ENCODE measurements at regions not wholly inside any gene's neighbourhood (a gene's known extent, or its start where the extent isn't known, plus 50 kb on each side); places are given as distances from the start of the nearest gene placed in this dataset.
"Not testable (repeated sequence)": the region's sequence is repeated elsewhere in the genome, so short reads cannot be mapped to it uniquely, and the experiment has no call there.

DNA sequence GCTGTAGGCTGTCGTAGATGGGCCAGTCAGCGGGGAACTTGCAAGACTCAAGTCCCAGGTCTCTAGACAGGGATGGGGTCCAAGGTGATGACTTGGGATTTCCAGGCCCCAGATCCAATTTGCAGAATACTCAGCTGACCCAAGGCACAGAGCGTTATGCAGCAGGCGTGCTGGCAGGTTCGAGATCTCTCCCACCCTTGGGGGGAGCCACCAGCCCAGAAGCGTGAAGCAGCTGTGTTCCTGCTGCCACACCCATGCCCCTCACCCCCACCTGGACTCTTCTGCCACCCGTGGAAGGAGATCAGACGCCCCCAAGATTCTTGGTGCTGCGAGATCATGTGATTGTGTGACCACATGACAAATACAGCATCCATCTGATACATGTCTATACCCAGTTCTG lies 142.6 kb downstream of the BRD1 start:
- TF ChIP-seq POLR2A (IDR thresholded peaks at IDR 0.05): no peak
- TF ChIP-seq, protein P1, sequence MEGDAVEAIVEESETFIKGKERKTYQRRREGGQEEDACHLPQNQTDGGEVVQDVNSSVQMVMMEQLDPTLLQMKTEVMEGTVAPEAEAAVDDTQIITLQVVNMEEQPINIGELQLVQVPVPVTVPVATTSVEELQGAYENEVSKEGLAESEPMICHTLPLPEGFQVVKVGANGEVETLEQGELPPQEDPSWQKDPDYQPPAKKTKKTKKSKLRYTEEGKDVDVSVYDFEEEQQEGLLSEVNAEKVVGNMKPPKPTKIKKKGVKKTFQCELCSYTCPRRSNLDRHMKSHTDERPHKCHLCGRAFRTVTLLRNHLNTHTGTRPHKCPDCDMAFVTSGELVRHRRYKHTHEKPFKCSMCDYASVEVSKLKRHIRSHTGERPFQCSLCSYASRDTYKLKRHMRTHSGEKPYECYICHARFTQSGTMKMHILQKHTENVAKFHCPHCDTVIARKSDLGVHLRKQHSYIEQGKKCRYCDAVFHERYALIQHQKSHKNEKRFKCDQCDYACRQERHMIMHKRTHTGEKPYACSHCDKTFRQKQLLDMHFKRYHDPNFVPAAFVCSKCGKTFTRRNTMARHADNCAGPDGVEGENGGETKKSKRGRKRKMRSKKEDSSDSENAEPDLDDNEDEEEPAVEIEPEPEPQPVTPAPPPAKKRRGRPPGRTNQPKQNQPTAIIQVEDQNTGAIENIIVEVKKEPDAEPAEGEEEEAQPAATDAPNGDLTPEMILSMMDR (IDR thresholded peaks at IDR 0.05): no peak
- no peak for TF ChIP-seq EP300 (IDR thresholded peaks at IDR 0.05)
- intact Hi-C loops (cut with DNase I): no loop called here

DNA sequence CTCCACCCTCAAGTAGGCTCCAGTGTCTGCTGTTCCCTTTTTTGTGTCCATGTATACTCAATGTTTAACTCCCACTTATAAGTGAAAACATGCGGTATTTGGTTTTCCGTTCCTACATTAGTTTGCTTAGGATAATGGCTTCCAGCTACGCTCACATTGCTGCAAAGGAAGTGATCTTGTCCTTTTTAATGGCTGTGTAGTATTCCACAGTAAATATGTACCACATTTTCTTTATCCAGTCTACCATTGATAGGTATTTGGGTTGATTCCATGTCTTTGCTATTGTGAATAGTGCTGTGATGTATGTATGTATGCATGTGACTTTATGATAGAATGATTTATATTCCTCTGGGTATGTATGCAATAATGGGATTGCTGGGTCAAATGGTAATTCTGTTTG lies 144.6 kb downstream of the BRD1 start:
- WGBS, 3 donors: 78 to 93% (median 92%) methylated on average over 3 of the region's 3 CpGs
- no peaks in the 10 kb centered on the region for H3K27me3 ChIP-seq
- no peak overlapping the region for H3K27ac ChIP-seq
- no peak overlapping the region for H3K4me3 ChIP-seq
- no peaks in the 10 kb centered on the region for H3K36me3 ChIP-seq
- H3K9me3 ChIP-seq: no peaks in the 10 kb centered on the region
- DNase-seq: no peak
- no peaks in the 10 kb centered on the region for H3K4me1 ChIP-seq (ENCODE audit: insufficient read depth)
- TF ChIP-seq EP300 (IDR thresholded peaks at IDR 0.05): no peak
- TF ChIP-seq POLR2A (IDR thresholded peaks at IDR 0.05): no peak
- TF ChIP-seq, protein P1 (IDR thresholded peaks at IDR 0.05): no peak
- intact Hi-C loops (cut with DNase I): no loop called here

More for the DNA sequence above, 142.6 kb downstream of the BRD1 start:
- Histone ChIP-seq H3K4me1 (ENCODE audit: insufficient read depth) (no peaks in the 10 kb centered on the region), H3K9me3 (no peaks in the 10 kb centered on the region), H3K27me3 (no peaks in the 10 kb centered on the region), H3K27ac (no peak overlapping the region), H3K4me3 (no peak overlapping the region), H3K36me3 (no peaks in the 10 kb centered on the region)
- DNase-seq: no peak
- 66 to 71% (median 67%) methylated on average over 9 of the region's 9 CpGs for WGBS, 3 donors

DNA sequence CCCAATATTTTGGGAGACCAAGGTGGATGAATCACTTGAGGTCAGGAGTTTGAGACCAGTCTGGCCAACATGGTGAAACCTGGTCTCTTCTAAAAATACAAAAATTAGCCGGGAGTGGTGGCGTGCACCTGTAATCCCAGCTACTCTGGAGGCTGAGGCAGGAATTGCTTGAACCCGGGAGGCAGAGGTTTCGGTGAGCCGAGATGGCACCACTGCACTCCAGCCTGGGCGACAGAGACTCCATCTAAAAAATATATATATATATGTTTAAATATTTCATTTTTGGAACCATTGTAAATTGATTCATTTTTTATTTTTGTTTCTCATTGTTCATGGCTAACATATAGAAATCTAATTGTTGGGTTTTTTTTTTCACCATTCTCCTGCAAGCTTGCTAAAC lies 146.9 kb downstream of the BRD1 start:
- DNase-seq: not testable (repeated sequence)
- WGBS, 3 donors: 92 to 97% (median 94%) methylated on average over 6 of the region's 6 CpGs

DNA sequence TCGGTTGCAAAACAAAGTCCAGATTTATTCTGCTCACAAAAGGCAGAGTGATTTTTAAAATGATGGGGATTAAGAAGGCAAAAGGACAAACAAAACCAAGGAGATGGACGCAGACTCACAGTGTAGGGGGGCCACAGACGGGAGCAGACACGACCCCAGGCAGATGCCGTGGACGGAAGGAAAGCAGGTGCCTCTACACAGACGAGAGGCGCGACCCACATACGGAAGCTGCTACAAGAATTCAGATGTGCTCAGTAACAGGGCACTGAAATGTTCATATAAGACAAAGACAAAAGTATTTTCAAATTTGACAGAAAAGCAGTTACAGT lies 148.9 kb downstream of the BRD1 start:
- no peaks in the 10 kb centered on the region for H3K9me3 ChIP-seq
- no peaks in the 10 kb centered on the region for H3K27me3 ChIP-seq
- no peak overlapping the region for H3K27ac ChIP-seq
- no peaks in the 10 kb centered on the region for H3K4me1 ChIP-seq (ENCODE audit: insufficient read depth)
- no peak overlapping the region for H3K4me3 ChIP-seq
- intact Hi-C loops (cut with DNase I): no loop called here
- no peaks in the 10 kb centered on the region for H3K36me3 ChIP-seq
- 48 to 62% (median 49%) methylated on average over 10 of the region's 10 CpGs for WGBS, 3 donors
- TF ChIP-seq POLR2A (IDR thresholded peaks at IDR 0.05): no peak
- TF ChIP-seq, protein P1 (IDR thresholded peaks at IDR 0.05): no peak
- no peak for TF ChIP-seq EP300 (IDR thresholded peaks at IDR 0.05)
- DNase-seq: no peak

More for the DNA sequence above, 146.9 kb downstream of the BRD1 start:
- H3K4me3 ChIP-seq; H3K27ac ChIP-seq; H3K27me3 ChIP-seq; H3K4me1 ChIP-seq (ENCODE audit: insufficient read depth); H3K9me3 ChIP-seq; intact Hi-C loops (cut with DNase I); H3K36me3 ChIP-seq: not testable (repeated sequence)

DNA sequence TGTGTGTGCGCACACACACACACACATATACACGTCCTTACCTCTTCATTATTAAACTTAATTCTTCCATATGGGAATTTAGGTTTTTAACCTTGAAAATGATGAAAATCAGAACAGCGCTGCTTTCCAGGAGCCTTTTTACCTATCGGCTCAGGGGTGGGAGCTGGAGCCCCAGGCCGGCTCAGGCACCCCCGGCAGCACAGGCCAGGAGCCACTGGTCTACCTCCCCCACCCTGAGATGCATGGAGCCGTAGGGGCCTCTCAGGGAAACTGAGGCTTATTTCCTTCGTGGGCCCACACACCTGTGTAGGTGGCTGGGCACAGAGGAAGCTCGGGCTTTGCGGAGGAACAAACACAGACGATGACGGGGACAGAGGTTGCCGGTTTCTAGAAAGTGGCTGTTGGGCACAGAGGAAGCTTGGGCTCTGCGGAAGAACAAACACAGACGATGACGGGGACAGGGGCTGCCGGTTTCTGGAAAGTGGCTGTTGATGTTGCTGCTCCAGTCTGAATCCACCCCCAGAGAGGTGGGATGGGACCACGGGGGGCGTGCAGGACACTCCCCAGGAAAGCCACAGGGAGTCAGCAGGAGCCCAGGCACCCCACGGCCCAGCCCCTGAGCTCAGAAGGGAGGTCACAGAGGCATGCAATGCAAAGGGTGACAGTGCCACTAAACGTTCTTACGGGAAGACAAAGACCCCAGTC lies 149.4 kb downstream of the BRD1 start:
- Histone ChIP-seq H3K4me1 (ENCODE audit: insufficient read depth) (no peaks in the 10 kb centered on the region), H3K36me3 (no peaks in the 10 kb centered on the region), H3K9me3 (no peaks in the 10 kb centered on the region), H3K27ac (no peak overlapping the region), H3K4me3 (no peak overlapping the region), H3K27me3 (no peaks in the 10 kb centered on the region)
- DNase-seq: no peak
- TF ChIP-seq POLR2A (IDR thresholded peaks at IDR 0.05) (no peak), EP300 (IDR thresholded peaks at IDR 0.05) (no peak)
- TF ChIP-seq, protein P1 (IDR thresholded peaks at IDR 0.05): no peak
- intact Hi-C loops (cut with DNase I): no loop called here
- WGBS, 3 donors: 55 to 63% (median 61%) methylated on average over 22 of the region's 22 CpGs
